HepG2 (cell line): ENCODE measurements at regions not wholly inside any gene's neighbourhood (a gene's known extent, or its start where the extent isn't known, plus 50 kb on each side); places are given as distances from the start of the nearest gene placed in this dataset.

Source experiments
- ATAC-seq: fragments of 200-7000 bp; cut with Tn5 transposase; 3 replicates; pipeline ENCODE4 v1.9.1; 2020; ENCODE audit warnings: mild to moderate bottlenecking, moderate library complexity
- BruUV-seq: library from RNA; stranded (reverse); fragments of 400-500 nt; replicated peaks from 2 replicates; lab custom pipeline; 2021; lab: Mats Ljungman, UMichigan
- CTCF ChIA-PET: fragments of 300-600 bp; formaldehyde crosslinking; extraction: SDS; loops from one replicate; lab custom pipeline; 2021; ENCODE audit warnings: low total read pairs, inconsistent platforms, low intra/inter-chr PET ratio; lab: Yijun Ruan, JAX
- POLR2A ChIA-PET: fragments of 350-600 bp; sonication (Branson Sonifier 250); formaldehyde crosslinking; loops from one replicate; lab custom pipeline; 2020; ENCODE audit warnings: antibody characterized with exemption, inconsistent platforms; lab: Yijun Ruan, JAX
- DNase-seq: peaks from one replicate; pipeline ENCODE4 v3.0.0-alpha.2; 2015; ENCODE audit warnings: low spot score
- FAIRE-seq: peaks from 3 replicates; lab custom pipeline; 2011; peaks lifted over from hg19 to GRCh38; lab: Jason Lieb, UNC
- H2AFZ ChIP-seq: one replicate; pipeline ENCODE4 v1.6.1; 2011; ENCODE audit warnings: low read length, inconsistent platforms
- H3K27ac ChIP-seq: fragments of 300-600 bp; 3 replicates; pipeline ENCODE4 v1.8.0; 2011; ENCODE audit warnings: mixed run types, mild to moderate bottlenecking, mixed read lengths, low read length, inconsistent platforms; ENCODE audit not compliant: insufficient read depth; ENCODE audit errors: extremely low read length
- H3K27me3 ChIP-seq, 2 experiments: fragments of 200-600 bp in 1 of 2; 2 replicates in 1 of 2; 3 replicates in 1 of 2; pipeline versions ENCODE4 v1.6.0 to v1.8.0; 2011; ENCODE audit warnings: low read length in 2 of 2, mild to moderate bottlenecking in 2 of 2, moderate library complexity in 2 of 2, inconsistent platforms in 1 of 2; ENCODE audit not compliant: insufficient read depth in 2 of 2, control insufficient read depth in 1 of 2
- H3K36me3 ChIP-seq, 2 experiments: fragments of 200-600 bp in 1 of 2; replicated peaks in 1 of 2; 2 replicates in 1 of 2; 3 replicates in 1 of 2; pipeline versions ENCODE4 v1.5.1 to v1.8.0; 2011; ENCODE audit warnings: low read length in 2 of 2, inconsistent platforms in 1 of 2; ENCODE audit not compliant: insufficient read depth in 2 of 2, control insufficient read depth in 1 of 2
- H3K4me1 ChIP-seq: 2 replicates; pipeline ENCODE4 v1.5.1; 2012; ENCODE audit warnings: low read length, inconsistent platforms; ENCODE audit not compliant: insufficient read depth
- H3K4me2 ChIP-seq: 2 replicates; pipeline ENCODE4 v1.6.0; 2011; ENCODE audit warnings: low read depth, low read length, inconsistent platforms
- H3K4me3 ChIP-seq, 3 experiments: fragments of 200-600 bp in 1 of 3; sonication (generic), shearing (Covaris generic) in 1 of 3; replicated peaks in 1 of 3; 2 replicates each; pipeline ENCODE4 v1.5.1; 2011 to 2016; ENCODE audit warnings: low read length in 3 of 3, inconsistent platforms in 2 of 3, low read depth in 2 of 3, mild to moderate bottlenecking in 2 of 3, control low read depth in 1 of 3, mixed read lengths in 1 of 3; ENCODE audit not compliant: insufficient read depth in 1 of 3
- H3K79me2 ChIP-seq: one replicate; pipeline ENCODE4 v1.6.1; 2011; ENCODE audit warnings: low read length, inconsistent platforms; ENCODE audit not compliant: insufficient read depth
- H3K9ac ChIP-seq: 2 replicates; pipeline ENCODE4 v1.6.0; 2011; ENCODE audit warnings: mild to moderate bottlenecking, low read depth, low read length, inconsistent platforms; ENCODE audit not compliant: insufficient read depth
- H3K9me3 ChIP-seq: 2 replicates; pipeline ENCODE4 v1.5.1; 2012; ENCODE audit warnings: mild to moderate bottlenecking, low read length
- H4K20me1 ChIP-seq: 2 replicates; pipeline ENCODE4 v1.6.0; 2011; ENCODE audit warnings: inconsistent platforms, mild to moderate bottlenecking, low read length, moderate library complexity; ENCODE audit not compliant: insufficient read depth
- ARNT2 ChIP-seq: sonication (generic); formaldehyde crosslinking; IDR thresholded peaks from 2 replicates; pipeline ENCODE4 v1.8.0; 2022; ENCODE audit warnings: mild to moderate bottlenecking, low read depth, missing genetic modification reagents, moderate library complexity
- CHD2 ChIP-seq: IDR thresholded peaks from 2 replicates; pipeline ENCODE4 v1.6.1; 2011; ENCODE audit warnings: low read depth, low read length, improper control_type of control experiment
- CREM ChIP-seq, 2 experiments: sonication (generic) in 1 of 2; formaldehyde crosslinking in 1 of 2; IDR thresholded peaks; 2 replicates each; pipeline versions ENCODE4 v1.4.0 to v1.6.1; 2016 to 2020; ENCODE audit warnings: antibody characterized with exemption in 1 of 2, mild to moderate bottlenecking in 1 of 2, missing genetic modification reagents in 1 of 2
- GMEB2 ChIP-seq: IDR thresholded peaks from 2 replicates; pipeline ENCODE4 v1.6.1; 2016; ENCODE audit warnings: missing biosample characterization, missing genetic modification reagents, low read depth
- MLX ChIP-seq: IDR thresholded peaks from 2 replicates; pipeline ENCODE4 v1.6.1; 2016
- SMAD9 ChIP-seq: sonication (generic); formaldehyde crosslinking; IDR thresholded peaks from 2 replicates; pipeline ENCODE4 v1.5.1; 2020; ENCODE audit warnings: mild to moderate bottlenecking, missing genetic modification reagents
- ZBTB44 ChIP-seq: sonication (generic); formaldehyde crosslinking; IDR thresholded peaks from 2 replicates; pipeline ENCODE4 v1.4.0; 2020; ENCODE audit warnings: missing genetic modification reagents
- ZNF558 ChIP-seq: sonication (generic); formaldehyde crosslinking; IDR thresholded peaks from 2 replicates; pipeline ENCODE4 v1.9.0; 2022; ENCODE audit warnings: mild to moderate bottlenecking, missing genetic modification reagents, borderline replicate concordance
- ZNF749 ChIP-seq: sonication (generic); formaldehyde crosslinking; IDR thresholded peaks from 2 replicates; pipeline ENCODE4 v1.8.0; 2022; ENCODE audit warnings: mild to moderate bottlenecking, missing genetic modification reagents, moderate library complexity, borderline replicate concordance
- ZNF766 ChIP-seq: sonication (generic); formaldehyde crosslinking; IDR thresholded peaks from 2 replicates; pipeline ENCODE4 v1.5.0; 2020; ENCODE audit warnings: missing genetic modification reagents, borderline replicate concordance
- ZSCAN30 ChIP-seq: sonication (generic); formaldehyde crosslinking; IDR thresholded peaks from 2 replicates; pipeline ENCODE4 v1.5.0; 2020; ENCODE audit warnings: mild to moderate bottlenecking, missing genetic modification reagents
- WGBS: methylation state at CpG from one replicate; pipeline ENCODE4 v1.1.6; 2017; ENCODE audit warnings: low lambda C conversion rate; 5-methylcytosine and 5-hydroxymethylcytosine counted together
- in situ Hi-C: cut with HindIII; loops from 2 replicates; pipeline ENCODE4 v1.10.0; 2017; ENCODE audit warnings: low pct_unique_long_range_greater_than_20kb; ENCODE audit not compliant: extremely low pct_ligation_motif_present
- intact Hi-C: fragments of 100-400 bp; cut with micrococcal nuclease; formaldehyde crosslinking; loops from one replicate; pipeline ENCODE4 v1.10.0; 2022; ENCODE audit not compliant: unreplicated experiment
- TF ChIP-seq, protein P1 (sequence below): sonication (generic); formaldehyde crosslinking; IDR thresholded peaks from 2 replicates; pipeline ENCODE4 v1.4.0; 2020; ENCODE audit warnings: missing genetic modification reagents

- no peak for TF ChIP-seq MLX (CRISPR knock-in tag)
- TF ChIP-seq ZNF766 (CRISPR knock-in tag), result no peak
- TF ChIP-seq ZNF558 (CRISPR knock-in tag), result no peak
- TF ChIP-seq ARNT2 (CRISPR knock-in tag), result no peak
- no peak for TF ChIP-seq ZBTB44 (CRISPR knock-in tag)
These were observed 104.8 kb upstream of the SLC8A1 start (continued) for GRCh38 chr2:40556739-40557138.

- BruUV-seq, result no TSS peak
- H3K27me3 ChIP-seq, result no peaks in the 10 kb centered on the region
- no peak overlapping the region for H3K27ac ChIP-seq
- no peaks in the 10 kb centered on the region for H3K4me1 ChIP-seq
- POLR2A ChIA-PET, result no interaction called here
- no peaks in the 10 kb centered on the region for H3K79me2 ChIP-seq
- FAIRE-seq, result no peak
- H3K9ac ChIP-seq, result no peak overlapping the region
- DNase-seq, result no peak
- intact Hi-C loops, result no loop called here
- no peak for TF ChIP-seq SMAD9 (CRISPR knock-in tag)
- TF ChIP-seq, protein P1, sequence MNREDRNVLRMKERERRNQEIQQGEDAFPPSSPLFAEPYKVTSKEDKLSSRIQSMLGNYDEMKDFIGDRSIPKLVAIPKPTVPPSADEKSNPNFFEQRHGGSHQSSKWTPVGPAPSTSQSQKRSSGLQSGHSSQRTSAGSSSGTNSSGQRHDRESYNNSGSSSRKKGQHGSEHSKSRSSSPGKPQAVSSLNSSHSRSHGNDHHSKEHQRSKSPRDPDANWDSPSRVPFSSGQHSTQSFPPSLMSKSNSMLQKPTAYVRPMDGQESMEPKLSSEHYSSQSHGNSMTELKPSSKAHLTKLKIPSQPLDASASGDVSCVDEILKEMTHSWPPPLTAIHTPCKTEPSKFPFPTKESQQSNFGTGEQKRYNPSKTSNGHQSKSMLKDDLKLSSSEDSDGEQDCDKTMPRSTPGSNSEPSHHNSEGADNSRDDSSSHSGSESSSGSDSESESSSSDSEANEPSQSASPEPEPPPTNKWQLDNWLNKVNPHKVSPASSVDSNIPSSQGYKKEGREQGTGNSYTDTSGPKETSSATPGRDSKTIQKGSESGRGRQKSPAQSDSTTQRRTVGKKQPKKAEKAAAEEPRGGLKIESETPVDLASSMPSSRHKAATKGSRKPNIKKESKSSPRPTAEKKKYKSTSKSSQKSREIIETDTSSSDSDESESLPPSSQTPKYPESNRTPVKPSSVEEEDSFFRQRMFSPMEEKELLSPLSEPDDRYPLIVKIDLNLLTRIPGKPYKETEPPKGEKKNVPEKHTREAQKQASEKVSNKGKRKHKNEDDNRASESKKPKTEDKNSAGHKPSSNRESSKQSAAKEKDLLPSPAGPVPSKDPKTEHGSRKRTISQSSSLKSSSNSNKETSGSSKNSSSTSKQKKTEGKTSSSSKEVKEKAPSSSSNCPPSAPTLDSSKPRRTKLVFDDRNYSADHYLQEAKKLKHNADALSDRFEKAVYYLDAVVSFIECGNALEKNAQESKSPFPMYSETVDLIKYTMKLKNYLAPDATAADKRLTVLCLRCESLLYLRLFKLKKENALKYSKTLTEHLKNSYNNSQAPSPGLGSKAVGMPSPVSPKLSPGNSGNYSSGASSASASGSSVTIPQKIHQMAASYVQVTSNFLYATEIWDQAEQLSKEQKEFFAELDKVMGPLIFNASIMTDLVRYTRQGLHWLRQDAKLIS, result no peak
- no peak for TF ChIP-seq CREM (IDR thresholded peaks at IDR 0.05)
- TF ChIP-seq CREM (CRISPR knock-in tag; IDR thresholded peaks at IDR 0.05), result no peak
- no peak for TF ChIP-seq ZNF749
- no peak for TF ChIP-seq GMEB2
- TF ChIP-seq CHD2, result no peak
- TF ChIP-seq ZSCAN30 (CRISPR knock-in tag), result no peak
- CTCF ChIA-PET, result no interaction called here
- no peak overlapping the region for H3K4me3 ChIP-seq
- H3K36me3 ChIP-seq, result no peaks in the 10 kb centered on the region
- no peak for ATAC-seq
- no peak overlapping the region for H2AFZ ChIP-seq
- no peak overlapping the region for H3K4me2 ChIP-seq
- in situ Hi-C loops, result loop anchor here (5.0 kb wide), 1 partner anchor 651 kb away; no protein-coding TSS in a partner anchor
- no peaks in the 10 kb centered on the region for H4K20me1 ChIP-seq
- WGBS, result under 1% methylated on average over 6 of the region's 6 CpGs
- no peaks in the 10 kb centered on the region for H3K9me3 ChIP-seq
These were observed 106.9 kb upstream of the SLC8A1 start for GRCh38 chr2:40558761-40559160.
